PC-3 (cell line): ENCODE measurements at regions not wholly inside any gene's neighbourhood (a gene's known extent, or its start where the extent isn't known, plus 50 kb on each side); places are given as distances from the start of the nearest gene placed in this dataset.

Experiments
- ATAC-seq: fragments of 200-7000 bp; cut with Tn5 transposase; 2 replicates; pipeline ENCODE4 v1.9.1; 2020; ENCODE audit warnings: mild to moderate bottlenecking, moderate library complexity
- BruUV-seq: library from RNA; stranded (reverse); fragments of 400-500 nt; replicated peaks from 2 replicates; lab custom pipeline; 2021; lab: Mats Ljungman, UMichigan
- CTCF ChIA-PET: fragments of 300-600 bp; sonication (Branson Sonifier 250); formaldehyde crosslinking; loops from one replicate; lab custom pipeline; 2022; ENCODE audit warnings: antibody characterized with exemption; lab: Charles Lee
- POLR2A ChIA-PET: fragments of 300-600 bp; sonication (Branson Sonifier 250); formaldehyde crosslinking; loops from one replicate; lab custom pipeline; 2022; ENCODE audit warnings: antibody characterized with exemption; ENCODE audit not compliant: unreplicated experiment; lab: Charles Lee
- DNase-seq: peaks from one replicate; pipeline ENCODE4 v3.0.0-alpha.2; 2015
- H2AFZ ChIP-seq: fragments of 300-600 bp; sonication (generic); 2 replicates; pipeline ENCODE4 v1.6.0; 2016; ENCODE audit warnings: antibody characterized with exemption, low read length
- H3F3A ChIP-seq: fragments of 300-600 bp; sonication (generic); one replicate; pipeline ENCODE4 v1.6.0; 2017; ENCODE audit warnings: antibody characterized with exemption, low read length, control low read depth, mild to moderate bottlenecking; ENCODE audit not compliant: unreplicated experiment
- H3K27ac ChIP-seq: fragments of 300-600 bp; sonication (generic); 2 replicates; pipeline ENCODE4 v1.5.1; 2016; ENCODE audit warnings: mild to moderate bottlenecking, low read length
- H3K27me3 ChIP-seq: fragments of 300-600 bp; sonication (generic); 2 replicates; pipeline ENCODE4 v1.6.1; 2016; ENCODE audit warnings: low read length, mixed read lengths
- H3K36me3 ChIP-seq: fragments of 300-600 bp; sonication (generic); 2 replicates; pipeline ENCODE4 v1.6.1; 2016; ENCODE audit warnings: low read depth, mixed run types, low read length, mixed read lengths
- H3K4me1 ChIP-seq: fragments of 300-600 bp; sonication (generic); 2 replicates; pipeline ENCODE4 v1.5.1; 2016; ENCODE audit warnings: low read length; ENCODE audit not compliant: insufficient read depth
- H3K4me2 ChIP-seq: fragments of 300-600 bp; sonication (generic); 2 replicates; pipeline ENCODE4 v1.6.0; 2016; ENCODE audit warnings: low read length
- H3K4me3 ChIP-seq: fragments of 300-600 bp; sonication (generic); 2 replicates; pipeline ENCODE4 v1.5.1; 2016; ENCODE audit warnings: mild to moderate bottlenecking, low read length, mixed read lengths
- H3K79me2 ChIP-seq: fragments of 300-600 bp; sonication (generic); 2 replicates; pipeline ENCODE4 v1.6.1; 2017; ENCODE audit warnings: low read length, mixed read lengths
- H3K9ac ChIP-seq: fragments of 300-600 bp; sonication (generic); 2 replicates; pipeline ENCODE4 v1.6.0; 2016; ENCODE audit warnings: mild to moderate bottlenecking, low read length
- H3K9me2 ChIP-seq: fragments of 300-600 bp; sonication (generic); replicated peaks from 2 replicates; pipeline ENCODE4 v1.6.1; 2016; ENCODE audit warnings: mixed run types, low read length, mixed read lengths
- H3K9me3 ChIP-seq: fragments of 300-600 bp; sonication (generic); 2 replicates; pipeline ENCODE4 v1.6.1; 2016; ENCODE audit warnings: low read length, mixed read lengths
- H4K20me1 ChIP-seq: fragments of 300-600 bp; sonication (generic); 2 replicates; pipeline ENCODE4 v1.6.1; 2016; ENCODE audit warnings: low read length, mixed read lengths
- CTCF ChIP-seq: fragments of 300-600 bp; sonication (generic); conservative IDR thresholded peaks from 2 replicates; pipeline ENCODE4 v1.5.1; 2017; ENCODE audit warnings: antibody characterized with exemption, low read depth, mild to moderate bottlenecking, low read length
- EZH2 ChIP-seq: fragments of 300-600 bp; sonication (generic); IDR thresholded peaks from one replicate; pipeline ENCODE4 v1.6.1; 2017; ENCODE audit warnings: antibody characterized with exemption, mild to moderate bottlenecking, low read length; ENCODE audit not compliant: unreplicated experiment
- EZH2phosphoT487 ChIP-seq: fragments of 300-600 bp; sonication (generic); IDR thresholded peaks from 2 replicates; pipeline ENCODE4 v1.6.1; 2018; ENCODE audit warnings: mild to moderate bottlenecking, antibody characterized with exemption, low read length, borderline replicate concordance
- intact Hi-C: fragments of 100-400 bp; cut with micrococcal nuclease; formaldehyde crosslinking; loops from 2 replicates; pipeline ENCODE4 v1.9.0; 2023

GRCh38 chr2:4937550-4937949, 754.6 kb upstream of the SOX11 start:
- intact Hi-C loops = no loop called here
- Histone ChIP-seq H3F3A (no peaks in the 10 kb centered on the region), H3K27ac (no peak overlapping the region), H3K9me3 (no peaks in the 10 kb centered on the region; the same call in 1 of the 2 replicates), H3K9me2 (no peaks in the 10 kb centered on the region), H3K4me1 (no peaks in the 10 kb centered on the region), H3K4me3 (no peak overlapping the region), H3K36me3 (no peaks in the 10 kb centered on the region), H4K20me1 (no peaks in the 10 kb centered on the region), H2AFZ (no peak overlapping the region), H3K4me2 (no peak overlapping the region), H3K79me2 (no peaks in the 10 kb centered on the region), H3K27me3 (no peaks in the 10 kb centered on the region), H3K9ac (no peak overlapping the region)
- ChIA-PET POLR2A (no interaction called here), CTCF (no interaction called here)
- DNase-seq (peak; percentile 3), ATAC-seq (no peak)
- BruUV-seq = no TSS peak
- TF ChIP-seq CTCF (no peak), EZH2phosphoT487 (no peak), EZH2 (no peak)

GRCh38 chr2:4938206-4938605, 754.0 kb upstream of the SOX11 start:
- ATAC-seq (no peak), DNase-seq (no peak)
- no peak overlapping the region for H3K4me3 ChIP-seq
- H3K79me2 ChIP-seq = no peaks in the 10 kb centered on the region
- no peaks in the 10 kb centered on the region; the same call in 1 of the 2 replicates for H3K9me3 ChIP-seq
- no peak overlapping the region for H3K4me2 ChIP-seq
- POLR2A ChIA-PET = no interaction called here
- H3K9ac ChIP-seq = no peak overlapping the region
- no peaks in the 10 kb centered on the region for H3K27me3 ChIP-seq
- no peaks in the 10 kb centered on the region for H3K4me1 ChIP-seq
- H3K27ac ChIP-seq = no peak overlapping the region
- no peak overlapping the region for H2AFZ ChIP-seq
- no peaks in the 10 kb centered on the region for H3K9me2 ChIP-seq
- CTCF ChIA-PET = no interaction called here
- no TSS peak for BruUV-seq
- intact Hi-C loops = no loop called here
- TF ChIP-seq EZH2phosphoT487 (no peak), CTCF (no peak), EZH2 (no peak)
- H4K20me1 ChIP-seq = no peaks in the 10 kb centered on the region
- H3K36me3 ChIP-seq = no peaks in the 10 kb centered on the region
- no peaks in the 10 kb centered on the region for H3F3A ChIP-seq

GRCh38 chr2:4942441-4942840, 749.7 kb upstream of the SOX11 start:
- H3K79me2 ChIP-seq = no peaks in the 10 kb centered on the region
- H4K20me1 ChIP-seq = no peaks in the 10 kb centered on the region
- no peak overlapping the region for H3K9ac ChIP-seq
- BruUV-seq = no TSS peak
- H3K9me3 ChIP-seq = no peaks in the 10 kb centered on the region
- H3K9me2 ChIP-seq = no peaks in the 10 kb centered on the region
- no peak overlapping the region for H3K4me2 ChIP-seq
- no peak for ATAC-seq
- H2AFZ ChIP-seq = no peak overlapping the region
- DNase-seq = no peak
- no peaks in the 10 kb centered on the region for H3F3A ChIP-seq
- H3K27ac ChIP-seq = no peak overlapping the region
- ChIA-PET POLR2A (no interaction called here), CTCF (no interaction called here)
- TF ChIP-seq CTCF = no peak
- TF ChIP-seq EZH2 = no peak
- no peak for TF ChIP-seq EZH2phosphoT487
- no peaks in the 10 kb centered on the region for H3K4me1 ChIP-seq
- no peaks in the 10 kb centered on the region for H3K36me3 ChIP-seq
- no peaks in the 10 kb centered on the region for H3K27me3 ChIP-seq
- intact Hi-C loops = no loop called here
- no peak overlapping the region for H3K4me3 ChIP-seq
